ENCODE measurements at regions not wholly inside any gene's neighbourhood (a gene's known extent, or its start where the extent isn't known, plus 50 kb on each side); places are given as distances from the start of the nearest gene placed in this dataset.

DNA sequence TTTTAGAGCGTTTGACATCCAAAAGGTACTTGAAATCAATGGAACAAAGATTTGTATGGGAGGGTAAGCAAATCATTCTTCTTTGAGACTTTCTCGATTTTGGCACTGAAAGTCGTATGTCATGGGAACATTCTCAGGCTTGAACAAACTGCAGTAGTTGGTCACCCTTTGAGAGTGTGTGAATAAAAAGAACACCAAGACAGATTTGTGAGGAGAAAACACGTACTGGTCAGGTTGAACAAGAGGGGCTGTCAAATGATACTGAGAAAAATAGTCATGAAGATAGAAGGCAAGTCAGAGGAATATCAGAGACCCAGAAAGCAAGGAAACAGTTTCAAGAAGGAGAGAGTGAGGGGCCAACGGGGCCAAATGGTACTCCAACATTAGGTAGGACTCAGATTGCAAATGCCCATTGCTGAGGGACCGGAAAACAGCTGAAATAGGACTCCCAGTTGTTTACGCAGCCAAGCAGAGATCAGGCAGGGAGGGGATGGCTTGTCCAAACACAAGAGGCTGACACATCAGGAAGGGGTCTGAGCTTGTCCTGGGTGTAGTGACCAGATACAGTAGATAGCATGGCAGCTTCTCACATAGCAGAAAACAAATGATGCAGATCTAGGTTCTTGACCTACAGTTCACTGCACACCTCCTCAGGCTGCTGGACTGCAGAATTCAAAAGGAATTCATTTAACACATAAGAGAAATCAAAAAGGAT, 74.5 kb upstream of the MYOCD start:
- H3K27me3 Mint-ChIP-seq (ENCODE audit: insufficient read depth, unreplicated experiment) = no peaks in the 10 kb centered on the region
- intact Hi-C loops (cut with micrococcal nuclease) = no loop called here
- no peaks in the 10 kb centered on the region for H3K4me1 Mint-ChIP-seq (ENCODE audit: insufficient read depth, unreplicated experiment)
- no peaks in the 10 kb centered on the region for H3K9me3 Mint-ChIP-seq (ENCODE audit: unreplicated experiment)
- H3K36me3 Mint-ChIP-seq (ENCODE audit: insufficient read depth, unreplicated experiment) = no peaks in the 10 kb centered on the region
- TF ChIP-seq, protein P1, sequence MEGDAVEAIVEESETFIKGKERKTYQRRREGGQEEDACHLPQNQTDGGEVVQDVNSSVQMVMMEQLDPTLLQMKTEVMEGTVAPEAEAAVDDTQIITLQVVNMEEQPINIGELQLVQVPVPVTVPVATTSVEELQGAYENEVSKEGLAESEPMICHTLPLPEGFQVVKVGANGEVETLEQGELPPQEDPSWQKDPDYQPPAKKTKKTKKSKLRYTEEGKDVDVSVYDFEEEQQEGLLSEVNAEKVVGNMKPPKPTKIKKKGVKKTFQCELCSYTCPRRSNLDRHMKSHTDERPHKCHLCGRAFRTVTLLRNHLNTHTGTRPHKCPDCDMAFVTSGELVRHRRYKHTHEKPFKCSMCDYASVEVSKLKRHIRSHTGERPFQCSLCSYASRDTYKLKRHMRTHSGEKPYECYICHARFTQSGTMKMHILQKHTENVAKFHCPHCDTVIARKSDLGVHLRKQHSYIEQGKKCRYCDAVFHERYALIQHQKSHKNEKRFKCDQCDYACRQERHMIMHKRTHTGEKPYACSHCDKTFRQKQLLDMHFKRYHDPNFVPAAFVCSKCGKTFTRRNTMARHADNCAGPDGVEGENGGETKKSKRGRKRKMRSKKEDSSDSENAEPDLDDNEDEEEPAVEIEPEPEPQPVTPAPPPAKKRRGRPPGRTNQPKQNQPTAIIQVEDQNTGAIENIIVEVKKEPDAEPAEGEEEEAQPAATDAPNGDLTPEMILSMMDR (IDR thresholded peaks at IDR 0.05; ENCODE audit: unreplicated experiment) = no peak
- H3K4me3 Mint-ChIP-seq (ENCODE audit: unreplicated experiment) = no peak overlapping the region
- BruUV-seq (replicated peaks) = no TSS peak
- CTCF ChIA-PET = no interaction called here
- H3K27ac Mint-ChIP-seq (ENCODE audit: low read depth, unreplicated experiment) = no peak overlapping the region
- POLR2A ChIA-PET = interaction anchor here (1.0 kb wide), 1 partner anchor 10 kb away, joined by 3 read pairs; no protein-coding TSS in a partner anchor
- DNase-seq (ENCODE audit: unreplicated experiment) = no peak

DNA sequence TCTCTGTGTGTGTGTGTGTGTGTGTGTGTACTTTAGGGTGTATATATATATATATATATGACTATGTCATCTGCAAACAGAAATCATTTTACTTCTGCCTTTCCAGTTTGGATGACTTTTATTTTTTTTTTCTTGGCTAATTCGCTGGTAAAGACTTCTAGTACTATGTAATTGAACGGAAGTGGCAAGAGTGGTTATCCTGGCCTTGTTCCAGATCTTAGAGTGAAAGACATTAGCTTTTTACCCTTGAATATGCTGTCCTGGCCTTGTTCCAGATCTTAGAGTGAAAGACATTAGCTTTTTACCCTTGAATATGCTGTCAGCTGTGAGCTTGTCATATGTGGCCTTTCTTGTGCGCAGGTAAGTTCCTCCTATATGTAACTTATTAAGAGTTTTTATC, 72.7 kb upstream of the MYOCD start:
- Mint-ChIP-seq H3K27me3 (ENCODE audit: insufficient read depth, unreplicated experiment) (no peaks in the 10 kb centered on the region), H3K9me3 (ENCODE audit: unreplicated experiment) (no peaks in the 10 kb centered on the region), H3K27ac (ENCODE audit: low read depth, unreplicated experiment) (no peak overlapping the region), H3K36me3 (ENCODE audit: insufficient read depth, unreplicated experiment) (no peaks in the 10 kb centered on the region), H3K4me3 (ENCODE audit: unreplicated experiment) (no peak overlapping the region), H3K4me1 (ENCODE audit: insufficient read depth, unreplicated experiment) (no peaks in the 10 kb centered on the region)
- TF ChIP-seq, protein P1 (IDR thresholded peaks at IDR 0.05; ENCODE audit: unreplicated experiment) = no peak
- POLR2A ChIA-PET = no interaction called here
- intact Hi-C loops (cut with micrococcal nuclease) = no loop called here
- CTCF ChIA-PET = interaction anchor here (0.6 kb wide), 1 partner anchor 74 kb away, joined by 3 read pairs; no protein-coding TSS in a partner anchor
- no peak for DNase-seq (ENCODE audit: unreplicated experiment)
- BruUV-seq (replicated peaks) = no TSS peak

DNA sequence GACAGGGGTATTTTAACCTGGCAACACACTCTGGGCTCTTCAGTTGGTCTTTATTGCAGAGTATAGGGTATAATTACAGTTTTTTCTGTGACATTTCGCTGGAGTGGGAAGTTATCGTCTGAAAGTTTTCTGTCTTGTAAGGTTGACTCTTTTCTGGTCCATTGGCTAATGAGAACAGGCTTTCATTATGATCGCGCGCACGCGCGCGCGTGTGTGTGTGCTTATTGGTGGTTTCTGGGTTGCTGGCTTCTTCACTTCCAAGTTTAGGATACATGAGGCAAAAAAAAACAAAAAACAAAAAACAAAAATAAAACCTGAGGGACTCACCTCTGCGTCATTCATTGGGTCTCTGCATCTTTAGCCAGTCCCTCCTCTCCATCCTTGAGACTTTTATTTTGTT, 68.7 kb upstream of the MYOCD start:
- H3K27me3 Mint-ChIP-seq (ENCODE audit: insufficient read depth, unreplicated experiment) = peaks cover 18% of the 10 kb centered on the region
- no peaks in the 10 kb centered on the region for H3K4me1 Mint-ChIP-seq (ENCODE audit: insufficient read depth, unreplicated experiment)
- H3K27ac Mint-ChIP-seq (ENCODE audit: low read depth, unreplicated experiment) = no peak overlapping the region
- no TSS peak for BruUV-seq (replicated peaks)
- intact Hi-C loops (cut with micrococcal nuclease) = no loop called here
- no peaks in the 10 kb centered on the region for H3K9me3 Mint-ChIP-seq (ENCODE audit: unreplicated experiment)
- H3K36me3 Mint-ChIP-seq (ENCODE audit: insufficient read depth, unreplicated experiment) = no peaks in the 10 kb centered on the region
- TF ChIP-seq, protein P1 (IDR thresholded peaks at IDR 0.05; ENCODE audit: unreplicated experiment) = no peak
- ChIA-PET POLR2A (no interaction called here), CTCF (no interaction called here)
- H3K4me3 Mint-ChIP-seq (ENCODE audit: unreplicated experiment) = no peak overlapping the region
- DNase-seq (ENCODE audit: unreplicated experiment) = no peak

DNA sequence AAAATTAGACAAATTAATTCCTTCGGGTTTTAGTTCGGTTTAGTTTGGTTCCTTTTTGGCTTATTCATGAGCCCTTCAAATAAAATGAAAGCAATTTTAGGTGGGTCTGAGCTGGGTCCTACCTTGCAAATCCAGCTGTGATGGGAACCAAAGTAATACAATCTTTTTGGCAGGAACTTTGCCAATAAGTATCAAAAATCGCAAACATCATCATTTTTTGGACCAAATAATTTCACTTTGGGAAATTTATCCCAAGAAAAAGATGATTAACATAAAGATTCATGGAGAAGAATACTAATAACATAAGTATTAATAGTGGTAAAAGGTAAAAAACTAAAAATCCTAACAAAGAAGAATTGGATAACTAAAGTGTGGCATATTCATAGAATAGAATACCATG, 67.8 kb upstream of the MYOCD start:
- ChIA-PET CTCF (no interaction called here), POLR2A (no interaction called here)
- intact Hi-C loops (cut with micrococcal nuclease) = no loop called here
- BruUV-seq (replicated peaks) = no TSS peak
- TF ChIP-seq, protein P1 (IDR thresholded peaks at IDR 0.05; ENCODE audit: unreplicated experiment) = no peak
- no peak overlapping the region for H3K27ac Mint-ChIP-seq (ENCODE audit: low read depth, unreplicated experiment)
- no peak overlapping the region for H3K4me3 Mint-ChIP-seq (ENCODE audit: unreplicated experiment)
- peaks cover 18% of the 10 kb centered on the region for H3K27me3 Mint-ChIP-seq (ENCODE audit: insufficient read depth, unreplicated experiment)
- no peak for DNase-seq (ENCODE audit: unreplicated experiment)
- no peaks in the 10 kb centered on the region for H3K4me1 Mint-ChIP-seq (ENCODE audit: insufficient read depth, unreplicated experiment)
- H3K9me3 Mint-ChIP-seq (ENCODE audit: unreplicated experiment) = no peaks in the 10 kb centered on the region
- H3K36me3 Mint-ChIP-seq (ENCODE audit: insufficient read depth, unreplicated experiment) = no peaks in the 10 kb centered on the region

All from MCF 10A (cell line).